T-helper 9 cell (primary cell): ENCODE measurements at regions not wholly inside any gene's neighbourhood (a gene's known extent, or its start where the extent isn't known, plus 50 kb on each side); places are given as distances from the start of the nearest gene placed in this dataset.

Experiments
- DNase-seq: peaks from one replicate; pipeline ENCODE4 v3.0.0-alpha.2; 2020

DNA sequence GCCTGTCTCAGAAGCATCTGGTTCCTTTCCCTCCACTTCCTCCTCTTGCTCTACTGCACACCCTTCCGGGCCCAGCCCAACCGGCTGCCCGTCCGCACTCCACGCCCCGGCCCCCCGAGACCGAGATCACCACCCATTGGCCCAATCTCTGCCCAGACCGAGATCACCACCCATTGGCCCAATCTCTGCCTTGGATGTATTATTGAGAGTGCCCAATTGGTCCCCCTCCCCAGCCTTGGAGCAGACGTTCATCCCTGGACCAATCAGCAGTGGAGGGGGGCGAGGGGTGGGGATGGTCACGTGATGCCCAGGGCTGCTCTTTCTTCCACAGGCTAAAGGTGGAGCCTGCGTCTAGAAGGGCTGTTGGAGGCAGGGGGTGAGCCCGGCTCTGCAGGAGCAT lies 75.6 kb upstream of the TMEM132C start:
- DNase-seq, result no peak

DNA sequence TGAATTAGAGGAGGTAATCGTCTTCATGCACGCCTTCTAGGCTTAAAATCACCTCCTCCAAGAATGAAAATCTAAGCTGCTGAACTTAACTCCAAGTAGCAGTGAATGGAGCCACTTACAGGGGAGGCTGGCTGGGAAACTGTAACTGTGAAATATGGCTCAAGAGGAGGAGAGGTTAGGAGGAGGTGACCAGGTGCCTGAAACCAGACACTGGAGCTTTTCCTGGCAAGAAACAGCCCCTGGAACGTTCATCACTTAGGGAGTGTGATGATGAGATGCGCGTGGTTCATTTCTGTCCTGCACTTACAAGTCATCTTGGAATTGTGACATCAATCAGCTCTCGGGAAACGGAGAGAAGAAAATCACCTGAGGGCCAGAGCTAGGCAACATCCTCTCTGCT lies 62.3 kb upstream of the TMEM132C start:
- no peak for DNase-seq

DNA sequence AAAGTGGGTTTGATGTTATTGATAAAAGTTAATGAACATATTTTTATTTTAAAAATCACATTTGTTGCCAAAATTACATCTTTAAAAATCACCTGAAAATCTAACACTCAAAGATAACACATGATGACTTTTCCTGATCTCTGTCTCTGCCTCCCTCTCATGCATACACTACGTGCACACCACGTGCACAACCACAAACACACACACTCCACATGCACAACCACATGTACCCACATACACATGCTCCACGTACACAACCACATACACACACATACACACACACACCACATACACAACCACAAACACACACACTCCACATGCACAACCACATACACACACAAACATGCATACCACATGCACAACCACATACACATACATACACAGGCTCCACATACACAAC lies 61.8 kb upstream of the TMEM132C start:
- no peak for DNase-seq

DNA sequence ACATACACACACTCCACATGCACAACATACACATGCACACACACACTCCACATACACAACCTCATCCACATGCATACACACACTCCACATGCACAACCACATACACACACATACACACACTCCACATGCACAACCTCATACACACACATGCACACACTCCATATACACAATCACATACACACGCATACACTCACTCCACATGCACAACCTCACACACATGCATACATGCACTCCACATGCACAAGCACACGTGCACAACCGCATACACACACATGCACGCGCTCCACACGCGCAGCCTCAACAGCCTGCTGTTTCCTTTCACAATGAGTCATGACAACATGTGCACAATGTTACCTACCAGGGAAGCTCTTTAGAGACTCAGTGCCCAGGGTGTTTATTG lies 61.2 kb upstream of the TMEM132C start:
- no peak for DNase-seq
